GM18951 (cell line): ENCODE measurements at regions not wholly inside any gene's neighbourhood (a gene's known extent, or its start where the extent isn't known, plus 50 kb on each side); places are given as distances from the start of the nearest gene placed in this dataset.
"Not testable (repeated sequence)": the region's sequence is repeated elsewhere in the genome, so short reads cannot be mapped to it uniquely, and the experiment has no call there.

Experiments
- POLR2A ChIP-seq: IDR thresholded peaks from 4 replicates; pipeline ENCODE4 v1.6.1; 2011; ENCODE audit warnings: mild to moderate bottlenecking; ENCODE audit not compliant: insufficient read length, insufficient read depth; ENCODE audit errors: extremely low read depth
- in situ Hi-C: fragments of 300-500 bp; cut with MboI; formaldehyde crosslinking; loops from one replicate; pipeline ENCODE4 v1.12.0; 2022; ENCODE audit warnings: low sequenced_read_pairs, mixed read lengths, inconsistent platforms; ENCODE audit not compliant: unreplicated experiment

- in situ Hi-C loops: no loop called here
- TF ChIP-seq POLR2A: no peak
Measured at GRCh38 chr3:4065085-4065484, 238.1 kb upstream of the SETMAR start.

GRCh38 chr3:4065554-4065953 lies 237.6 kb upstream of the SETMAR start:
- TF ChIP-seq POLR2A: no peak

DNA sequence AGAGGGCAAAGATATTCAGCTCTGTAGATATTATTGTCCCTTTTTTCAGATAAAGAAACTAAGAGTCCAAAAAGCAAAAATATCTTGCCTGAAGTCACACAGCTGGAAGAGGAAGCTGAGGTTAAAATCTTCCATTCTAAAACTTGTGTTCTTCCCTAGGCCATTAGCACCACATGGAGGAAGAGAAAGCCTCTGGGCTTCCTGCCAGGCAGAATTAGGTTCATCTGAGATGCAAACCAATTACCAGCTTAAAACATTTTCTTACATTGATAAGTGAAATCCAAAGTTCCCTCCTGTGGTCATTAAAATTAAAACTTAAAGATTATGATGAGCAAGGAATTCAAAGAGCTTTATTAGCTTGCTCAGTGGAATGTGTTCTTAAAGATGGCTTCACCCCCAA lies 235.3 kb upstream of the SETMAR start:
- TF ChIP-seq POLR2A: no peak
- in situ Hi-C loops: no loop called here

More at GRCh38 chr3:4065554-4065953, 237.6 kb upstream of the SETMAR start:
- in situ Hi-C loops: no loop called here

GRCh38 chr3:4069796-4070195 lies 233.4 kb upstream of the SETMAR start:
- in situ Hi-C loops: no loop called here
- no peak for TF ChIP-seq POLR2A

GRCh38 chr3:4071481-4072184 lies 231.5 kb upstream of the SETMAR start:
- no peak for TF ChIP-seq POLR2A
- in situ Hi-C loops: no loop called here

DNA sequence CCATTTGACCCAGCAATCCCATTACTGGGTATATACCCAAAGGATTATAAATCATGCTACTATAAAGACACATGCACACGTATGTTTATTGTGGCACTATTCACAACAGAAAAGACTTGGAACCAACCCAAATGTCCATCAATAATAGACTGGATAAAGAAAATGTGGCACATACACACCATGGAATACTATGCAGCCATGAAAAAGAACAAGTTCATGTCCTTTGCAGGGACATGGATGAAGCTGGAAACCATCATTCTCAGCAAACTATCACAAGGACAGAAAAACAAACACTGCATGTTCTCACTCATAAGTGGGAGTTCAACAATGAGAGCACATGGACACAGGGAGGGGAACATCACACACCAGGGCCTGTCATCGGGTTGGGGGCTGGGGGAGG lies 225.9 kb upstream of the SETMAR start:
- in situ Hi-C loops: not testable (repeated sequence)

- in situ Hi-C loops: no loop called here
- TF ChIP-seq POLR2A: no peak
Measured at GRCh38 chr3:4077950-4078349, 225.2 kb upstream of the SETMAR start.

- in situ Hi-C loops: no loop called here
- TF ChIP-seq POLR2A: no peak
Measured at GRCh38 chr3:4078903-4079302, 224.3 kb upstream of the SETMAR start.

DNA sequence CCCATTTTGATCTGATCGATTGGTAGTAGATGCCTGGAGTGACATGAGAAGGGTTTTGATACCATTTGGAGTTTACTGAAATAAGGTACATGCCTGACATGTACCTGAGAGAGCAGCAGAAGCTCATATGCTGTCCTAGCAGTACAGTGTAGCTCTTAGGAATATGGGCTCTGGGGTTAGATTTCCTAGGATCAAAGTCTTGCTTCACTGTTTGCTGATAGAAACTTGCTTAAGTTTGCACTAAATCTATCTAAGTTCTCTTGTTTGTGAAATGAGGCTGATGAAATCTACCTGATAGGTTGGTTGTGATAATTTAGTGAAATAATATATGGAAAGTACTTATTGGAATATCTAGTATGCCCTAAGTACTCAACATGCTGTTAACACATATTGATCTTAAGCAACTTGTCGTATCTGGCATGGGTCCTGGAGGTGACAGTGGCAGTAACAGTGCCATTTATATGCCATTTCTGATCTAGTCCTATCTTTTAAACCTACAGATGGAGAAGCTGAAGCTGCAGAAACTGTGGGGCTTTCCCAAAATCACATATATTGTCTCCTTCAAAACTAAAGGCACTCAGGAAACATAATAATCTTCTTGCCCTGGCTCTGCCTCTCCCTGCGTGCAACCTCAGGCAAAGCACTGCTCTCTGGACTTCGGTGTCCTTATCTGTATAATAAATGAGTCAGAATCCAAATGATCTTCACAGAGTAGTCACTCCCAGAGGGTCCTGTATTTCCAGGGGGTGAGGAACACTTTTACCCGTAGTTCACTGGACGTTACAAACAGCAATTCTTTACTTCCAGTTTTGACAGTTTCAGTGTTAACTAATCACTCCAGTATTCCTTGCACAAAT lies 223.6 kb upstream of the SETMAR start:
- no peak for TF ChIP-seq POLR2A
- in situ Hi-C loops: no loop called here

- TF ChIP-seq POLR2A: no peak
- in situ Hi-C loops: no loop called here
Measured at GRCh38 chr3:4083225-4084015, 219.7 kb upstream of the SETMAR start.

DNA sequence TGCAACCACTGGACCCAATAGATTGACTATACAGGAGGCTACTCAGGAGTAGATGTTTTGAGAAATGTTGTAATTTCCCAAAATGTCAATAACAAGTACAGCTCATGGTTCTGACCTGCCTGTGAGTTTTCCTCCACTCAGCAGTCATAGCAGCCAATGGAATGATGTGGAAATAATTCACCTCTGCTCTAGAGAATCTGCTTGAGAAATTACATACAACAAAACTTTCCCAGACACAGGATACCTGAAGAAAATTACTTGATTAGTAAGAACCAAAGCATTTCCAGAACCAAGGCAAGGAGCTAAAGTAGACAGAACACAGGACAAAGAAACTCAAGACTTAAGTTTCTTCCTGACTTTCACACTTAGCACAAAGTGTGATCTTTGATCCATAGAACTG lies 218.9 kb upstream of the SETMAR start:
- no peak for TF ChIP-seq POLR2A
- in situ Hi-C loops: no loop called here

- in situ Hi-C loops: not testable (repeated sequence)
Measured at GRCh38 chr3:4086662-4087061, 216.5 kb upstream of the SETMAR start.

DNA sequence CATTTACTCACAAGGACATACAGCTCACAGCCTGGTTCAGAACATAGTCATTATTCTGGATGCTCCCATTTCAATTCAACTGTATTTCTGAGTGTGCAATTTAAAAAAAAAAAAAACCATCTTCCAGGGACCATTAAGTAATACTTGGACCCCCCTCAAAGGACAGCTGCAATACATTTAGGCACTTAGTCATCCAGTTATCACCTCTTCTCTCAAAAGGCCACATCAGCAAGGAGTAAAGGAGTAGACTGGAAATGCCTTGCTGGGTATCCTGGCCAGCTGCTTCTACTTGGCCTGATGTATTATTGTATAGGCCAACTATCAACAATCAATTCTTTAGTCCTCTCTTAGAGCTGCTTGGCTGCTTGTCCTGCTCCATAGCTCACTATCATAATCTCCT lies 211.4 kb upstream of the SETMAR start:
- no peak for TF ChIP-seq POLR2A
- in situ Hi-C loops: no loop called here
